MM.1S (cell line): ENCODE measurements at regions not wholly inside any gene's neighbourhood (a gene's known extent, or its start where the extent isn't known, plus 50 kb on each side); places are given as distances from the start of the nearest gene placed in this dataset.

Experiments used
- EZH2phosphoT487 ChIP-seq: fragments of 300-600 bp; sonication (generic); IDR thresholded peaks from 2 replicates; pipeline ENCODE4 v1.6.1; 2018; ENCODE audit warnings: antibody characterized with exemption, low read length
- TF ChIP-seq, protein P1 (sequence below): fragments of 300-600 bp; sonication (generic); IDR thresholded peaks from 2 replicates; pipeline ENCODE4 v1.5.1; 2016; ENCODE audit warnings: antibody characterized with exemption, low read length, mixed read lengths

DNA sequence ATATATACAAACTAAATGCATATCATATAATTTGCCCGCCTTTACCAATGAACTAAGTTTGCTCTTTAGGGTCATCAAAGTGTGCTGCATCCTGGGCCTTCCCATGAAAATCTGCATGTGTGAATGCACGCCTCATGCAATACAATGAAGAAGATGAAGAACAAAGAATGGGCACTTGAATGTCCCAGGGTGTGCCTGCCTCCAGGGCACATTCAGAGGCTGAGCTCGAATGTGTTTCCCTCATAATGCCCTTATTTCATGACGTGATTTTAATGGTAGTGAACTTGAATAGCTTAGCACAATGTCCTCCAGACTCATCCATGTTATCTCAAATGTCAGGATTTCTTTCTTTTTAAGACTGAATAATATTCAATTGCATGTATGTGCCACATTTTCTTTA lies 824.9 kb downstream of the TNS3 start:
- TF ChIP-seq, protein P1, sequence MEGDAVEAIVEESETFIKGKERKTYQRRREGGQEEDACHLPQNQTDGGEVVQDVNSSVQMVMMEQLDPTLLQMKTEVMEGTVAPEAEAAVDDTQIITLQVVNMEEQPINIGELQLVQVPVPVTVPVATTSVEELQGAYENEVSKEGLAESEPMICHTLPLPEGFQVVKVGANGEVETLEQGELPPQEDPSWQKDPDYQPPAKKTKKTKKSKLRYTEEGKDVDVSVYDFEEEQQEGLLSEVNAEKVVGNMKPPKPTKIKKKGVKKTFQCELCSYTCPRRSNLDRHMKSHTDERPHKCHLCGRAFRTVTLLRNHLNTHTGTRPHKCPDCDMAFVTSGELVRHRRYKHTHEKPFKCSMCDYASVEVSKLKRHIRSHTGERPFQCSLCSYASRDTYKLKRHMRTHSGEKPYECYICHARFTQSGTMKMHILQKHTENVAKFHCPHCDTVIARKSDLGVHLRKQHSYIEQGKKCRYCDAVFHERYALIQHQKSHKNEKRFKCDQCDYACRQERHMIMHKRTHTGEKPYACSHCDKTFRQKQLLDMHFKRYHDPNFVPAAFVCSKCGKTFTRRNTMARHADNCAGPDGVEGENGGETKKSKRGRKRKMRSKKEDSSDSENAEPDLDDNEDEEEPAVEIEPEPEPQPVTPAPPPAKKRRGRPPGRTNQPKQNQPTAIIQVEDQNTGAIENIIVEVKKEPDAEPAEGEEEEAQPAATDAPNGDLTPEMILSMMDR = no peak
- TF ChIP-seq EZH2phosphoT487 = no peak
